Uterus (tissue), 3 donors: ENCODE measurements at regions not wholly inside any gene's neighbourhood (a gene's known extent, or its start where the extent isn't known, plus 50 kb on each side); places are given as distances from the start of the nearest gene placed in this dataset.

ENCODE experiments used
- DNase-seq, 2 donors: peaks; one replicate each; pipeline ENCODE4 v3.0.0-alpha.2; 2019 to 2020
- H3K27ac ChIP-seq, 2 donors: fragments of 200-600 bp; sonication (generic); 1 replicate in 1 of 2; 2 replicates in 1 of 2; pipeline ENCODE4 v1.5.1; 2016 to 2018
- H3K27me3 ChIP-seq, 2 donors: fragments of 200-600 bp; sonication (generic); one replicate each; pipeline ENCODE4 v1.5.1; 2018 to 2019; ENCODE audit warnings: control low read depth in 1 of 2
- H3K36me3 ChIP-seq, 2 donors: fragments of 200-600 bp; sonication (generic); one replicate each; pipeline ENCODE4 v1.5.1; 2019; ENCODE audit warnings: control low read depth in 1 of 2
- H3K4me1 ChIP-seq, 2 donors: fragments of 200-600 bp; sonication (generic); one replicate each; pipeline ENCODE4 v1.5.1; 2018 to 2019; ENCODE audit warnings: control low read depth in 1 of 2
- H3K4me3 ChIP-seq, 2 donors: fragments of 200-600 bp; sonication (generic); 1 replicate in 1 of 2; 2 replicates in 1 of 2; pipeline ENCODE4 v1.5.1; 2018 to 2019; ENCODE audit warnings: mild to moderate bottlenecking in 1 of 2
- H3K9me3 ChIP-seq, 2 donors: fragments of 200-600 bp; sonication (generic); one replicate each; pipeline ENCODE4 v1.5.1; 2019; ENCODE audit warnings: control low read depth in 1 of 2
- CTCF ChIP-seq, 4 experiments: fragments of 200-600 bp in 2 of 4; fragments of 450-650 bp in 2 of 4; sonication (generic) in 2 of 4; IDR thresholded peaks; one replicate each; pipeline ENCODE4 v1.5.1; 2016 to 2019; ENCODE audit warnings: antibody characterized with exemption in 4 of 4, mild to moderate bottlenecking in 2 of 4, moderate library complexity in 1 of 4
- POLR2A ChIP-seq, 2 donors: fragments of 450-650 bp; IDR thresholded peaks; one replicate each; pipeline ENCODE4 v1.6.1; 2016; ENCODE audit warnings: antibody characterized with exemption in 2 of 2, mild to moderate bottlenecking in 1 of 2, moderate library complexity in 1 of 2
- intact Hi-C: fragments of 100-400 bp; cut with DNase I; formaldehyde crosslinking; loops from one replicate; pipeline ENCODE4 v1.15.1; 2023; ENCODE audit warnings: low total_unique reads
- donor health status: DM: yes; HTN: yes; CAD: no.

GRCh38 chr2:120509991-120510735 lies 164.2 kb downstream of the INHBB start:
- H3K27me3 ChIP-seq: no peaks in the 10 kb centered on the region
- DNase-seq: no peak
- no peak overlapping the region for H3K27ac ChIP-seq
- TF ChIP-seq CTCF (IDR thresholded peaks at IDR 0.05) (no peak), POLR2A (IDR thresholded peaks at IDR 0.05) (no peak)
- H3K9me3 ChIP-seq: no peaks in the 10 kb centered on the region
- no peak overlapping the region for H3K4me3 ChIP-seq
- no peaks in the 10 kb centered on the region for H3K36me3 ChIP-seq
- no peaks in the 10 kb centered on the region for H3K4me1 ChIP-seq
- intact Hi-C loops: loop anchor here (10.0 kb wide), 1 partner anchor 165 kb away; the partner anchor contains the start of gene INHBB

- no peaks in the 10 kb centered on the region for H3K27me3 ChIP-seq
- no peak for DNase-seq
- no peak for TF ChIP-seq POLR2A (IDR thresholded peaks at IDR 0.05)
- no peak overlapping the region for H3K4me3 ChIP-seq
- H3K27ac ChIP-seq: no peak overlapping the region
- no peaks in the 10 kb centered on the region for H3K36me3 ChIP-seq
- intact Hi-C loops: no loop called here
- no peaks in the 10 kb centered on the region for H3K9me3 ChIP-seq
- no peaks in the 10 kb centered on the region for H3K4me1 ChIP-seq
These were observed 164.9 kb downstream of the INHBB start for GRCh38 chr2:120510751-120511395.

GRCh38 chr2:120511536-120511935 lies 165.6 kb downstream of the INHBB start:
- no peak overlapping the region for H3K4me3 ChIP-seq
- intact Hi-C loops: no loop called here
- DNase-seq: no peak

GRCh38 chr2:120511947-120512710 lies 166.2 kb downstream of the INHBB start:
- intact Hi-C loops: no loop called here
- no peaks in the 10 kb centered on the region for H3K4me1 ChIP-seq
- no peak overlapping the region for H3K27ac ChIP-seq
- no peak overlapping the region for H3K4me3 ChIP-seq
- H3K9me3 ChIP-seq: no peaks in the 10 kb centered on the region
- no peak for DNase-seq
- TF ChIP-seq CTCF (IDR thresholded peaks at IDR 0.05) (no peak), POLR2A (IDR thresholded peaks at IDR 0.05) (no peak)
- H3K36me3 ChIP-seq: no peaks in the 10 kb centered on the region
- no peaks in the 10 kb centered on the region for H3K27me3 ChIP-seq

More at GRCh38 chr2:120511536-120511935, 165.6 kb downstream of the INHBB start:
- H3K36me3 ChIP-seq: no peaks in the 10 kb centered on the region
- H3K27me3 ChIP-seq: no peaks in the 10 kb centered on the region
- H3K9me3 ChIP-seq: no peaks in the 10 kb centered on the region
- TF ChIP-seq CTCF (IDR thresholded peaks at IDR 0.05) (no peak), POLR2A (IDR thresholded peaks at IDR 0.05) (no peak)
- no peak overlapping the region for H3K27ac ChIP-seq
- no peaks in the 10 kb centered on the region for H3K4me1 ChIP-seq

GRCh38 chr2:120513776-120514357 lies 167.9 kb downstream of the INHBB start:
- DNase-seq: no peak

More at GRCh38 chr2:120513776-120514357, 167.9 kb downstream of the INHBB start:
- intact Hi-C loops: no loop called here
- no peaks in the 10 kb centered on the region for H3K27me3 ChIP-seq
- no peak overlapping the region for H3K27ac ChIP-seq
- H3K36me3 ChIP-seq: no peaks in the 10 kb centered on the region
- H3K9me3 ChIP-seq: no peaks in the 10 kb centered on the region
- TF ChIP-seq POLR2A (IDR thresholded peaks at IDR 0.05): no peak
- no peak for TF ChIP-seq CTCF (IDR thresholded peaks at IDR 0.05)
- no peaks in the 10 kb centered on the region for H3K4me1 ChIP-seq
- H3K4me3 ChIP-seq: no peak overlapping the region
